ENCODE measurements at regions not wholly inside any gene's neighbourhood (a gene's known extent, or its start where the extent isn't known, plus 50 kb on each side); places are given as distances from the start of the nearest gene placed in this dataset.

GRCh38 chr12:97160277-97160676 is 253.2 kb downstream of the NEDD1 start:
- Histone ChIP-seq H3K4me1 (ENCODE audit: control insufficient read depth in 1 of 2, insufficient read depth in 2 of 2, low read length in 2 of 2) (no peaks in the 10 kb centered on the region), H3K36me3 (ENCODE audit: control insufficient read depth in 1 of 2, insufficient read depth in 2 of 2, low read length in 1 of 2) (no peaks in the 10 kb centered on the region), H3K27ac (ENCODE audit: low read depth in 1 of 2, low read length in 2 of 2) (no peak overlapping the region), H3K4me3 (ENCODE audit: low read length in 2 of 2) (no peak overlapping the region), H3K9me3 (ENCODE audit: control insufficient read depth, low read length) (no peaks in the 10 kb centered on the region), H3K27me3 (ENCODE audit: control insufficient read depth in 1 of 2, insufficient read depth in 2 of 2, low read length in 1 of 2) (no peaks in the 10 kb centered on the region)
- no peak for ATAC-seq (ENCODE audit: low FRiP score)
- WGBS, 2 donors: 52 to 73% methylated on average over 2 of the region's 2 CpGs
- intact Hi-C loops (cut with DNase I): no loop called here
- DNase-seq: no peak

- ATAC-seq (ENCODE audit: low FRiP score) (no peak), DNase-seq (no peak)
- Histone ChIP-seq H3K36me3 (ENCODE audit: control insufficient read depth in 1 of 2, insufficient read depth in 2 of 2, low read length in 1 of 2) (no peaks in the 10 kb centered on the region), H3K27ac (ENCODE audit: low read depth in 1 of 2, low read length in 2 of 2) (no peak overlapping the region), H3K4me1 (ENCODE audit: control insufficient read depth in 1 of 2, insufficient read depth in 2 of 2, low read length in 2 of 2) (no peaks in the 10 kb centered on the region), H3K4me3 (ENCODE audit: low read length in 2 of 2) (no peak overlapping the region), H3K9me3 (ENCODE audit: control insufficient read depth, low read length) (no peaks in the 10 kb centered on the region), H3K27me3 (ENCODE audit: control insufficient read depth in 1 of 2, insufficient read depth in 2 of 2, low read length in 1 of 2) (no peaks in the 10 kb centered on the region)
- WGBS, 2 donors: 31 to 34% methylated on average over 1 of the region's 1 CpG
- intact Hi-C loops (cut with DNase I): no loop called here
Observed at GRCh38 chr12:97162173-97162572, 255.1 kb downstream of the NEDD1 start.

GRCh38 chr12:97164936-97165335 is 257.9 kb downstream of the NEDD1 start:
- ATAC-seq (ENCODE audit: low FRiP score): no peak
- DNase-seq: no peak
- Histone ChIP-seq H3K4me3 (ENCODE audit: low read length in 2 of 2) (no peak overlapping the region), H3K27me3 (ENCODE audit: control insufficient read depth in 1 of 2, insufficient read depth in 2 of 2, low read length in 1 of 2) (no peaks in the 10 kb centered on the region), H3K27ac (ENCODE audit: low read depth in 1 of 2, low read length in 2 of 2) (no peak overlapping the region), H3K36me3 (ENCODE audit: control insufficient read depth in 1 of 2, insufficient read depth in 2 of 2, low read length in 1 of 2) (no peaks in the 10 kb centered on the region), H3K9me3 (ENCODE audit: control insufficient read depth, low read length) (no peaks in the 10 kb centered on the region), H3K4me1 (ENCODE audit: control insufficient read depth in 1 of 2, insufficient read depth in 2 of 2, low read length in 2 of 2) (no peaks in the 10 kb centered on the region)
- WGBS, 2 donors: 83 to 88% methylated on average over 3 of the region's 3 CpGs
- intact Hi-C loops (cut with DNase I): no loop called here

GRCh38 chr12:97167598-97167997 is 260.5 kb downstream of the NEDD1 start:
- 69 to 71% methylated on average over 4 of the region's 4 CpGs for WGBS, 2 donors
- no peak overlapping the region for H3K4me3 ChIP-seq (ENCODE audit: low read length in 2 of 2)

GRCh38 chr12:97168804-97169203 is 261.7 kb downstream of the NEDD1 start:
- no peak for DNase-seq
- no peaks in the 10 kb centered on the region for H3K27me3 ChIP-seq (ENCODE audit: control insufficient read depth in 1 of 2, insufficient read depth in 2 of 2, low read length in 1 of 2)
- H3K27ac ChIP-seq (ENCODE audit: low read depth in 1 of 2, low read length in 2 of 2): no peak overlapping the region
- intact Hi-C loops (cut with DNase I): no loop called here
- H3K9me3 ChIP-seq (ENCODE audit: control insufficient read depth, low read length): no peaks in the 10 kb centered on the region
- H3K4me1 ChIP-seq (ENCODE audit: control insufficient read depth in 1 of 2, insufficient read depth in 2 of 2, low read length in 2 of 2): no peaks in the 10 kb centered on the region
- WGBS, 2 donors: 80 to 83% methylated on average over 4 of the region's 4 CpGs
- no peak overlapping the region for H3K4me3 ChIP-seq (ENCODE audit: low read length in 2 of 2)
- ATAC-seq (ENCODE audit: low FRiP score): no peak
- H3K36me3 ChIP-seq (ENCODE audit: control insufficient read depth in 1 of 2, insufficient read depth in 2 of 2, low read length in 1 of 2): no peaks in the 10 kb centered on the region

More at GRCh38 chr12:97167598-97167997, 260.5 kb downstream of the NEDD1 start:
- no peak for DNase-seq
- Histone ChIP-seq H3K27me3 (ENCODE audit: control insufficient read depth in 1 of 2, insufficient read depth in 2 of 2, low read length in 1 of 2) (no peaks in the 10 kb centered on the region), H3K9me3 (ENCODE audit: control insufficient read depth, low read length) (no peaks in the 10 kb centered on the region), H3K4me1 (ENCODE audit: control insufficient read depth in 1 of 2, insufficient read depth in 2 of 2, low read length in 2 of 2) (no peaks in the 10 kb centered on the region), H3K36me3 (ENCODE audit: control insufficient read depth in 1 of 2, insufficient read depth in 2 of 2, low read length in 1 of 2) (no peaks in the 10 kb centered on the region), H3K27ac (ENCODE audit: low read depth in 1 of 2, low read length in 2 of 2) (no peak overlapping the region)
- no peak for ATAC-seq (ENCODE audit: low FRiP score)
- intact Hi-C loops (cut with DNase I): no loop called here

GRCh38 chr12:97169889-97170567 is 263.0 kb downstream of the NEDD1 start:
- no peaks in the 10 kb centered on the region for H3K4me1 ChIP-seq (ENCODE audit: control insufficient read depth in 1 of 2, insufficient read depth in 2 of 2, low read length in 2 of 2)

GRCh38 chr12:97173688-97174410 is 266.8 kb downstream of the NEDD1 start:
- WGBS, 2 donors: 38 to 39% methylated on average over 5 of the region's 5 CpGs
- no peak overlapping the region for H3K4me3 ChIP-seq (ENCODE audit: low read length in 2 of 2)
- H3K27me3 ChIP-seq (ENCODE audit: control insufficient read depth in 1 of 2, insufficient read depth in 2 of 2, low read length in 1 of 2): no peaks in the 10 kb centered on the region
- H3K9me3 ChIP-seq (ENCODE audit: control insufficient read depth, low read length): no peaks in the 10 kb centered on the region
- intact Hi-C loops (cut with DNase I): no loop called here
- ATAC-seq (ENCODE audit: low FRiP score) (no peak), DNase-seq (no peak)
- no peak overlapping the region for H3K27ac ChIP-seq (ENCODE audit: low read depth in 1 of 2, low read length in 2 of 2)
- H3K36me3 ChIP-seq (ENCODE audit: control insufficient read depth in 1 of 2, insufficient read depth in 2 of 2, low read length in 1 of 2): no peaks in the 10 kb centered on the region
- H3K4me1 ChIP-seq (ENCODE audit: control insufficient read depth in 1 of 2, insufficient read depth in 2 of 2, low read length in 2 of 2): no peaks in the 10 kb centered on the region

More at GRCh38 chr12:97169889-97170567, 263.0 kb downstream of the NEDD1 start:
- no peaks in the 10 kb centered on the region for H3K27me3 ChIP-seq (ENCODE audit: control insufficient read depth in 1 of 2, insufficient read depth in 2 of 2, low read length in 1 of 2)
- WGBS, 2 donors: 23 to 30% methylated on average over 6 of the region's 6 CpGs
- intact Hi-C loops (cut with DNase I): no loop called here
- no peaks in the 10 kb centered on the region for H3K9me3 ChIP-seq (ENCODE audit: control insufficient read depth, low read length)
- ATAC-seq (ENCODE audit: low FRiP score): no peak
- no peak overlapping the region for H3K27ac ChIP-seq (ENCODE audit: low read depth in 1 of 2, low read length in 2 of 2)
- no peak overlapping the region for H3K4me3 ChIP-seq (ENCODE audit: low read length in 2 of 2)
- DNase-seq: no peak
- H3K36me3 ChIP-seq (ENCODE audit: control insufficient read depth in 1 of 2, insufficient read depth in 2 of 2, low read length in 1 of 2): no peaks in the 10 kb centered on the region

GRCh38 chr12:97177481-97177880 is 270.4 kb downstream of the NEDD1 start:
- ATAC-seq (ENCODE audit: low FRiP score): no peak

More at GRCh38 chr12:97177481-97177880, 270.4 kb downstream of the NEDD1 start:
- intact Hi-C loops (cut with DNase I): no loop called here
- 65 to 73% methylated on average over 4 of the region's 4 CpGs for WGBS, 2 donors
- Histone ChIP-seq H3K27ac (ENCODE audit: low read depth in 1 of 2, low read length in 2 of 2) (no peak overlapping the region), H3K9me3 (ENCODE audit: control insufficient read depth, low read length) (no peaks in the 10 kb centered on the region), H3K4me1 (ENCODE audit: control insufficient read depth in 1 of 2, insufficient read depth in 2 of 2, low read length in 2 of 2) (no peaks in the 10 kb centered on the region), H3K4me3 (ENCODE audit: low read length in 2 of 2) (no peak overlapping the region), H3K27me3 (ENCODE audit: control insufficient read depth in 1 of 2, insufficient read depth in 2 of 2, low read length in 1 of 2) (no peaks in the 10 kb centered on the region), H3K36me3 (ENCODE audit: control insufficient read depth in 1 of 2, insufficient read depth in 2 of 2, low read length in 1 of 2) (no peaks in the 10 kb centered on the region)
- DNase-seq: no peak
